AG08395 (cell line): ENCODE measurements at regions not wholly inside any gene's neighbourhood (a gene's known extent, or its start where the extent isn't known, plus 50 kb on each side); places are given as distances from the start of the nearest gene placed in this dataset.
"Not testable (repeated sequence)": the region's sequence is repeated elsewhere in the genome, so short reads cannot be mapped to it uniquely, and the experiment has no call there.

Source experiments
- DNase-seq: peaks from one replicate; pipeline ENCODE4 v3.0.0; 2012; ENCODE audit warnings: mixed read lengths, low spot score

DNA sequence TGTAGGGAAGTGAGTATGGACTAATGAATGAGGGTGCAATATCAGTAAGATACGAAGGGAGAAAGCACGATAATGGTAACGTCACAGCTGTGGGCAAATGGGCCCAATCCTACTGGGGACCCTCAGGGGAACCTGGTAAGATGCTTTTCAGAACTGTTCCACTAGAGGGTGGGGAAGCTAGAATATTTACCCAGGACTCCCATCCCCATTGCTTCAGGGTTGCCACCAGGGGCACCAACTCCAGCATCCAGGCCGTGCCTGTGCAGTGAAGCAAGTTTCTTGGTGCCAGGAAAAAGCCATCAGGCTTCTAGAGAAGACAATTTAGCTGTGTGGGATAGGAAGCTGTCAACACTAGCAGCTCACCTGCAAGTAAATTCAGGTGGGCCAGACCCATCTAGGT, 409.3 kb downstream of the AGTPBP1 start:
- no peak for DNase-seq

DNA sequence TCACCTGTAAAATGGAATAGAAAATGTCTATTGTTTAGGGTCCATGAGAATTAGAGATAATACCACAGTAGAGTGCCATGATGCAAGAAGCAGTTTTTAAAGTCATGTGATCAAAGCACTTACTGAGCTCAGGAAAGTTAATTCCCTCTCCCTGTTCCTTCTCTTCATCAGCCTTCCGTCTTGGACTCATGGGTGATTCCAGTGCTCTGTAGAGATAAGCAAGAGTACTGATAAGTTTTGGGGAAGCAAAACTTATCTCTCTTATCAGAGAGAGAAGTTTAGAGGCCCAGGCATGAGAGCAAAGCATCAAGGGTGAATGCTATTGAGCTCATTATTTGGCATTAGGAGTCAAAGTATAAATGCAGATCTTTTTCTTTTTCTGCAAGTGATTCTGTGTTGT, 410.1 kb downstream of the AGTPBP1 start:
- DNase-seq: no peak

DNA sequence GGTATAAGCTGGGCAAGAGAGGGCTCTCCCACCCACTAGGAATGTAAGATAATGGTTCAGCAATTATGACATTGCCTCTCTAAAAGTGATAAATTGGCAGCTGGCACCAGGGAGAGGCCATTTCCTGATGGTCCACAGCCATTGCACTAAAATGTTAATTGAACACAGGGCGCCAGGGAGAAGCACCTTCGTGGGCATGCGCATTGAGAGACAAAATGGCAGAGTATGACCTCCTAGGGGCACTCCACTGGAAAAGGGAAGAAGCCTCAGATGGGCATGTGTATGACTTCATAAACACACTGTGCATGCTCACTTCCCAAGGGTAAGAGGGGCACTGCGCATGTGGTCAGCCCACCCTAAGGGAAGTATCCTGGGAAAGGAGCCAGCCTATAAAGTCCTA, 419.2 kb downstream of the AGTPBP1 start:
- DNase-seq: no peak

DNA sequence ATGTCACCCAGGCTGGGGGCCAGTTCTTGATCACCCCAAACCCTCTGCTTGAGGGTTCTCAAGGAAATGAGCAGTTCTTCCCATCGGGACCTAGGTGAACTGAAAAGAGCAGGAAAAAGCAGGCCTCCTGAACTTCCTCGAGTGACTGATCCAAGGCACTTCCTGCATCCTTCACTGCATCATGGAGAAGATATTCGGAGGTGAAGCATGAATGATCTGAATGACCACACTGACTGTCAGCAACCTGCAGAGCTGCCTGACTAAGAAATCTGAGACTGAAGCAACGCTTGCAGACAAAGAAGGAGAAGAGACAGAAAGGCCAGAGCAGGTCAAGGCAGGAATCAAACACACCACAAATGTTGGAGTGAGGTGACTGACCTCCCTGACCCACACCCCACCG, 420.2 kb downstream of the AGTPBP1 start:
- DNase-seq: no peak

DNA sequence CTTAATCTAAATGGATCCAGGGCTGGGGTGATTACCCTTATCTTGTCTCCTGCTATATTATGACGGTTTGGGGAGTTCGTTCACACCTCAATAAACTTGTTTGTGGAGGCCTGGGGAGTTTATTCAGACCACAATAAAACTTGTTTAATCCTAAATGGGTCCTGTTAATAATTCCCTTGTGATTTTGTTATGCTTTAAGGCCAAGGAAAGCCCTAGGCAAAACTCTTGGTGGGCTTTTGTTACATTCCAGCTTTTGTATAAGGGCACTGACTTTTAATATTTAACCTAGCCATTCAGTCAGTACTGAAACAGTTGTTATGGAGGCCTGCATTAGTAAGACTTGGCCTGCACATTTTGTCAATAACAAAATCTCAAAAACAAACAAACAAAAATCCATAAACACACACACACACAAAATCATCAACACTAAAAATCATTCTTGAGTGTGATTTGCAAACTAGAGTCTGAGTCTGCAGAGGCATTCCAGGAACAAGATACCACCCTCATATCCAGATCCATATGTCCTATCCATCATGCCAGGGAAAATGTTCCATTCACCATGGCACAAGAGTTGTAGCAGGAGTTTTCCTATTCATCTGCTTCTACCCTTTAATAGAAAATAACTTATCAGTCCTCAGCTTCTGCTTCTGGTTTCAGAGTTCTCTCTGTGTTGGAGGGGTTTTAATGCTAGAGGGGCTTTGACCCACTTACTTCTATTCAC, 421.7 kb downstream of the AGTPBP1 start:
- DNase-seq: no peak

DNA sequence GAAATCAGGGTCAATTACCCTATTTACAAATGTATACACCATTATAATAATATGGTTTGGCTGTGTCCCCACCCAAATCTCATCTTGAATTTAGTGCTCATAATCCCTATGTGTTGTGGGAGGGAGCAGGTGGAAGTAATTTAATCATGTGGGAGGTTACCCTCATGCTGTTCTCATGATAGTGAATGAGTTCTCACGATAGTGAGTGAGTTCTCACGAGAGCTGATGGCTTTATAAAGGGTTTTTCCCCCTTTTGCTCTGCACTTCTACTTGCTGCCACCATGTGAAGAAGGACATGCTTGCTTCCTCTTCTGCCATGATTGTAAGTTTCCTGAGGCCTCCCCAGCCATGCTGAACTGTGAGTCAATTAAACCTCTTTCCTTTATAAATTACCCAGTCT, 426.2 kb downstream of the AGTPBP1 start:
- DNase-seq: not testable (repeated sequence)

DNA sequence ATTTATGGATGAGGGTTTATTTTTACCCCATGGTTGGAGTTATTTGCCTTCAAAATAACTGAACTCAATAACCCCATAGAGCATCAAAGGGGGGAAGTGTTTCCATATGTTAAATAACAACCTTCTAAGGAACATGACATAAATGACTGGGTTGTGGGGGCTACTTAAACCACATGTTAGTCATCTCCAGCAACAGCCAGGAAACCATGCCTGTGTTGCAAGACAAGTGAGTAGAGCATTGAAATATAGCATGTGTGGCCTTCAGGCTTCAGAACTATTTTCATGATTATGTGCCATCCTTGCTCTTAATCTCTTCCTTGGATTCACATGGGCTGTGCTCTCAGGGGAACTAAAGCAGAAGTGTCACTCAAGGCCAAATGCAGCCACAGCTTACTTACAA, 431.2 kb downstream of the AGTPBP1 start:
- no peak for DNase-seq

DNA sequence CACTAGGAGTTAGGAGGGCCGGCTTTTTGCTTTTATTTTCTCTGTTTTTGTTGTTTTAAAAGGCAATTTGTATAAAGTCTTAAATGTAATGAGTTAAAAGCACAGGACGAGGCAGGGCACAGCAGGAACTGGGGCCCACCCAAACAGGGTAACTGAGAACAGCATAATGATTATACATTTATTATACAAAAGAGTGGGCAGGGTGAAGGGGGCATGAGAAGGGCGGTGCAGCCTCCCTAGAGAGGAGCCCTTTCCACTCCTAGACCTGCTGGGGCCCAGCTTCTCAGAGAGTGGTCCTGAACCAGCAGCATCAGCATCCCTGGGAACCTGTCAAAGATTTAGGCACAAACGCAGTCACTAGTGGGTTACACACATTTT, 438.0 kb downstream of the AGTPBP1 start:
- no peak for DNase-seq

DNA sequence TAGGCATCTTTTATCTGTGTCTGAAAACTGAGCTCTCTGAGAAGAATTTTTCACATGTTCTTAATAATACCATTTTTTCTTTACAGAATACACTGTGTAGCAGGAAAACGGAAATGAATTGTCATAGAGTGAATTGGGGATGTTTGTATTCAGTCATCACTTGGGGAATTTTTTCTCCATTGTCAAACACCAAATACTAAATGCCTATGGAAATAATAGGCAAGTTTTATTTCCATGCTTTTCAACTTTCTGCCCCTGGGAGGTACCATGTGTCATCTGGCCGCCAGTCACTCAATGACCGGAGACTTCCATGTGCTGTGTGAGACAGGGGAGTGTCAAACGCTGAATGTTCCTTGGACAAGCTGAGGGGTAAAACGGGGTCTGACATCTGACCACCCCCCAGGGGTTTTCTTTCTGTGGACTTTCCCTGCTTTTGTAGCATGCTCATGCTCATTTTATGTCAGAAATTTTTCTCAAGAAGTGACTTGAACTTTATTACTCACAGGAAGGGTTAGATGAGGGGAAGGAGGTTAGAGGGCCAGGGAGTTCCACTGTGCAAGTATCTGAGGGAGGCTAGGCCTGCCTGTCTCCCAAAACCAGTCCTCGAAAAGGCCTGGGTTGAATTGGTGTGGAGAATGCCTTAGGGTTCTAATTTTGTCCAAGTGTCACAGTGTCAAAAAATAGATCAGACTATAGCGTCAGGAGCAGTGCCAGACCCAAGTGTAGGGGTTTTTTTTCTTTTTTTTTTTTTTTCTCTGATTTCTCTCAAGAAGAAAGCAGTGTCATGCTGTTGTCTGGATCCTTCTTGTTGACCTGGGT, 438.6 kb downstream of the AGTPBP1 start:
- no peak for DNase-seq

DNA sequence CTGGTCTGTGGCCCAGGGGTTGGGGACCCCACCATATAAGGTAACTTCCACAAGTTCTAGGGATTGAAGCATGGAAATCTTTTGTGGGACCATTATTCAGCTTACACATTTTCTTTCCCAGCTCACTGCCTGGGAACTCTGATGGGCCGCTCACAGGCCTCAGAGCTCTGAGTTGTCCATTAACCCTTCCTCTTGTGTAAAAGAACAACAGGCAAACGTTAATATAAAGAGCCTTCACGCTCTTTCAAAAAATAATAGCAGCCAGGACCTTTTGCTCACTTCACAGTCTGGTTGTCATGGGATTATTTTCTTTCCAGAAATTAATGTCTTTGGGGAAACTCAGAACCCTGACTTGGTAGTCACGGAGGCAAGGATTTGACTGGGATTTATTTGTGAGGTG, 443.3 kb downstream of the AGTPBP1 start:
- no peak for DNase-seq

DNA sequence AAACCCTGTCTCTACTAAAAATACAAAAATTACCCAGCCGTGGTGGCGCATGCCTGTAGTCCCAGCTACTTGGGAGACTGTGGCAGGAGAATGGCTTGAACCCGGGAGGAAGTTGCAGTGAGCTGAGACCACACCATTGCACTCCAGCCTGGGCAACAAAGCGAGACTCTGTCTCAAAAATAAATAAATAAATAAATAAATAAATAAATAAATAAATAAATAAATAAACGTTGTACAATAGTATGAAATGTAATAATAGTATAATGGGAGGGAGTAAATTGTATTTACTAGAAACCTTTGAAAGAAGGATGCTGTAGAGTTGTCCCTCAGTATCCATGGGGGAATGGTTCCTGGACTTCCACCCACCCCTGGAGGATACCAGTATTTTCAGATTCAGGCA, 446.5 kb downstream of the AGTPBP1 start:
- DNase-seq: not testable (repeated sequence)

DNA sequence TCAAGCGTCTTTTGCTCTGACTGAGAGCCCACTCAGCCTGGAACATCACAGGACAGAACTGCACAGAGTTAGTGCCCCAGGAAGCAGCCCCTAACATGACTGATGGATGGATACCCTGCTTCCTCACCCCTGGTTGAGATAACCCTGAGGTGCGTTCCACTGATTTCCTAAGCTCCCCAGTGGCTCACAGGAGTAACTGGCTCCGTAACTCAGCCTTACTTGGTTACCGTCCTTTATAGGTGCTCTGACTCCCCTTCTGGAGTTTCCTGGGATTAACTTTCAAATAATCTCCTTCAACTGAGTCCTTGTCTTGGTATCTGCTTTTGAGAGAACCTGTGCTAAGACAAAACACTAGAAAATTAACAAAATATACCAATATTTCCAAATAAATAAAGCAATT, 449.5 kb downstream of the AGTPBP1 start:
- no peak for DNase-seq

DNA sequence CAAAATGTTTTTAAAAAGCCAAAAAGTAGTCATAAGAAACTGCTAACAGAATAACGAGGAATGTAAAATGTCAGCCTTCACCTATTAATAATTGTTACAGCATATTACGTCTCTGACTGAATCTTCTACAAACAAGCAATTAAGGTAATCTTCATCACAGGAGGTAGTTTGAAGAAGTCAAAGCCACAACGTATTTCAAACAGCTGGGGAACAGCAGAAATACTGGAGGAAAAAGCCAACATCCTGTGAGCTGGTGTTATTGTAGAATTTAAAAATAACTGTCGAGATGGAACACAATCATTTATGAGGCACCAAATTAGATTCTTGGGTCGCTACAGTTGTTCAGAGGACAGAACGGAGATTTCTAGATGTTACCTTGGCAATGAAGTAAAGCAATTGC, 450.5 kb downstream of the AGTPBP1 start:
- DNase-seq: no peak

DNA sequence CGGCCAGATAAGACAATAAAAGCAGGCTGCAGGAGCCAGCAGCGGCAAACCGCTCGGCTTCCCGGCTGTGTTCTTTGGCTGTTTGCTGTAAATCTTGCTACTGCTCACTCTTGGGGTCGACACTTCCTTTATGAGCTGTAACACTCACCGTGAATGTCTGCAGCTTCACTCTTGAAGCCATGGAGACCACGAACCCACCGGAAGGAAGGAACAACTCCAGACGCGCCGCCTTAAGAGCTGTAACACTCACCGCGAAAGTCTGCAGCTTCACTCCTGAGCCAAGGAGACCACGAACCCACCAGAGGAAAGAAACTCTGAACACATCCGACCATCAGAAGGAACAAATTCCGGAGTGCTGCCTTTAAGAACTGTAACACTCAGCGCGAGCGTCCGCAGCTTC, 451.7 kb downstream of the AGTPBP1 start:
- no peak for DNase-seq

DNA sequence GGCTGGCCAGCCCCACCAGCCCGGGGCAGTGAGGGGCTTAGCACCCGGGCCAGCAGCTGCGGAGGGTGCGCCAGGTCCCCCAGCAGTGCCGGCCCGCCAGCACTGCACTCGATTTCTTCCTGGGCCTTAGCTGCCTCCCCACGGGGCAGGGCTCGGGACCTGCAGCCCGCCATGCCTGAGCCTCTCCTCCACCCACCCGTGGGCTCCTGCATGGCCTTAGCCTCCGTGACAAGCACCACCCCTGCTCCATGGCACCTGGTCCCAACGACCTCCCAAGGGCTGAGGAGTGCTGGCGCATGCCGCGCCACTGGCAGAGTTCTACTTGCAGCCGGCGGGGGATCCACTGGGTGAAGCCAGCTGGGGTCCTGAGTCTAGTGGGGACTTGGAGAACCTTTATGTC, 452.6 kb downstream of the AGTPBP1 start:
- no peak for DNase-seq

DNA sequence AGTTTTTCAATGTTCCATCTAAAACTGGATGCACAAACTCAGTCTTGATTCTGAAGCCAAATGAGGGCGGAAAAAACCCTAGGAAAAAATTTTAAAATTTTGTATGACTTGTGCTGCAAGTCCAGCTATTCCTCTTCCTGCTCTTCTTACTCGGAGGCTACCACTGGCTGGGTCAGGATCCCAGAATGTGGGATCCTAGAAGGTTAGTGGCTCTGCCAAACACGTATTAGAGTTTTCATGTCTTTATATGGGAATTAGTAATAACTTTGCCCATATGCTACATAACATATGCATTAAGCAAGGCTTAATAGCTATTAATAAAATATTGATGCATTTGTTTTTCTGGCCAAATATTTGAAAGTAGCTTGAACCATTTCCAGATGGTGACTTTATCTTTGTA, 458.3 kb downstream of the AGTPBP1 start:
- DNase-seq: no peak

DNA sequence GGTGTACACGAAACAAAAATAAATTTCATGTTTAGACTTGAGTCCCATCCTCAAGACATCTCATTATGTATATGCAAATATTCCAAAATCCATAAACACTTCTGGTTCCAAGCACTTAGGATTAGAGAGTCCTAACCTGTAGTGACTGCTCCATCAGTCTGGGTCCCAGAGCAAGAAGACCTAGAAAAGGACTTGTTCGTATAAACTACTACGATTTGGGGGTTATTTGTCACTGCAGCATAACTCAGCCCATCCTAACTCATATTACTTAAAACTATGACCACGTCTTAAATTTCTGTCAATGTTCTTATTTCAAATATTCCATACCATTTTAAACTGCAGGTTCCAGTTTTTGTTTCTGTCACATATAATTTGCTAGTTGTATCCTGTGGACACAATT, 463.0 kb downstream of the AGTPBP1 start:
- DNase-seq: no peak

DNA sequence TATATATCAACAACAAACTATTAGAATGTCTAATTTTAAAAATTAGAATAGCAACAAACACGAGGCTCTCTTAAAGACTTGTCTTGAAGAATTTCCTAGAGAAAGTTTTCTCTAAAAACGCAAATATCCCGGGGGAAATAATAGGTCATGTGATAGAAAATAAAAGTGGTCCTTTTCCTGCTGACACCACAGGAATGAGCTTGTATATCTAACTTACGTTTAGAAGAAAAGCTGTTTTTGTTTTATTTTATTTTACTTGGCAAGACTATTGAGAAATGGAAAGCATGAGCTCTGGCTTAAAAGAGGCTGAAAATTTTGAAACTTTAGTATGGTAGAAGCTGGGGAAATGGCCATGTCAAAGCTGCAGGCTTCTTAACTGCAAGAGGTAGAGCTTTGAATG, 465.0 kb downstream of the AGTPBP1 start:
- DNase-seq: no peak

DNA sequence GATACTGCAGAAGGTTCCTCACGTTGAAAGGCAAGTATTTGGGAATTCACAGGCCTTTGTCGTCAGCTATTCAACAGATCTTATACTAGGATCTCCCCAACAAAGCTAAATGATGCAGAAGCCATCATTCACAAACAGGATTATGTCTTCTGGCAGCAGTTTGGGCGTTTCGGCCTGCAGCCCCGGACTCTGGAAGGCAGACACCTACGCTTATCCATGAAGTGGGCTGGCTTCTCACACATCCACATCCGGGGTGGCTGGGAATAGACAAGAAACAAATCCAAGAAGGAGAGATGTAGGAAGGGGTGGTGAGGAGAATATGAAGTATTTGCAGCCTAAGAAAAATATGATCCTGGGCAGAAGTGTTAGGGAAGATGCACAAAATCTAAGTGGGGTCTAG, 471.9 kb downstream of the AGTPBP1 start:
- DNase-seq: no peak

DNA sequence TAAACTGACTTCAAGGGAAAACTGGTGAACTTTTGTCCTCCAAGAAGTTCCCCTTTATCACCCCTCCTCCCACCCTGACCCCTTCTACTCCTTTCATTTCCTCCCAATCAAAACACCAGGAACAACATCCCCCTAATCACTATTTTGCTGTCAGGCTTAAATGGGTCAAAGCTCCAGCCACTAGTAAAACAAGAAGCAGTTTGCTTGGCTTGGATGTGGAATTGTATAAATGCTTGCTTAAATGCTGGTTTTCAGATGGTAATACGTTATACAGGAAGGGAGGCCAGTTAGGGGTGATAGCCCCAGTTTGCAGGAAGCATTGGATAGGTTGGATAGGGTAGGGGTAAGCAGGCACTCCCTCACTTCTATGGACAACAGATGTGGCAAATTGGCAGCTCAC, 473.6 kb downstream of the AGTPBP1 start:
- DNase-seq: no peak

DNA sequence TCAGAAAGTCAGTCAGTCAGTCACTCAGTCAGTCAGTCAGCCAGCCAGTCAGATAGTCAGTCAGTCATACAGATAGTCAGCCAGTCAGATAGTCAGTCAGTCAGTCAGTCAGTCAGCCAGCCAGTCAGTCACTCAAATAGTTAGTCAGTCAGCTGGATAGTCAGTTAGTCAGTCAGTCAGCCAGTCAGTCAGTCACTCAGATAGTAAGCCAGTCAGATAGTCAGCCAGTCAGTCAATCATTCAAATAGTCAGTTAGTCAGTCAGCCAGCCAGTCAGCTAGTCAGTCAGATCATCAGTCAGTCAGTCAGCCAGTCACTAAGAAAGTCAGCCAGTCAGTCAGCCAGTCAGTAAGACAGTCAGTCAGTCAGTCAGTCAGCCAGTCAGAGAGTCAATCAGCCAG, 477.1 kb downstream of the AGTPBP1 start:
- no peak for DNase-seq

DNA sequence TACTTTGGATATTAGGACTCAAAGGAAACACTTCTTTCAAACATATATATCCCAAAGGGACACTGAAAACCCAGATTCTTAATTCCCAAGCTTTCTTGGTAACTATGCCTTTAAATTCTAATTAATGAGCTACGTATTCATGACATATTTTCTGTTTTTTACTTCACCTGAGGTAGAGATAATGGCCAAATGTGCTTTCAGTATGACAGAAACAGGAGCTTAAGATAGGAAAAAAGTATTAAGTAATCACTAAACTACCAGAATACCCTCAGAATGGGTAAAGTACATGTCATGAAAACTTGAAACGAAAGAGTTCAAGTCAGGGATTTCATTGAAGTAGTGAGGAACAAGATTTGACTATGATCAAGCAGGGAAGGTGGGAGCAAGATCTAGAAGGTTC, 478.5 kb downstream of the AGTPBP1 start:
- DNase-seq: no peak

DNA sequence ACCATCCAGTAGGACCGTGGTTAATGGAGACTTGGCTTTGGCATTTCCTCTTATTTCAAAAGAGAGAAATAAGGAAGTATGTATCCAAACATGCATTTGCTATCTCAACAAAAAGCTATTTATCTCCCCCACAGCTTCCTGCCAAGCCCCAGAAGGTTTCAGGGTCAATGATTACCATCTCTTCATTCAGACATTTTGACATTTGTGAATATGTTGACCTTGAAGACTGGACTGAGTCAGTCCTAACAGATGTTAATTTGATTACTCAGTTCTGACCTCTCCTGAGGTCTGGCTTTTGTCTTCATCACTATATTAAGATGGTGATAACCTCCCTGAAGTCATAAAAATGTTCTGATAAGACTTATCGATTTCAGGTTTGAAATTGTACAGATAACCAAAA, 479.4 kb downstream of the AGTPBP1 start:
- DNase-seq: no peak
